CD4-positive, alpha-beta T cell treated with Interleukin-1 beta for 1 hour (primary cell): ENCODE measurements at regions not wholly inside any gene's neighbourhood (a gene's known extent, or its start where the extent isn't known, plus 50 kb on each side); places are given as distances from the start of the nearest gene placed in this dataset.

Source experiments
- DNase-seq, 2 donors: peaks; one replicate each; pipeline ENCODE4 v3.0.0-alpha.2; 2020 to 2022

GRCh38 chr3:72523429-72524151 is 324.7 kb downstream of the SHQ1 start:
- DNase-seq, result peak; percentile 14 to 67

GRCh38 chr3:72520690-72521308 is 327.4 kb downstream of the SHQ1 start:
- DNase-seq, result no peak

- DNase-seq, result no peak
These were observed 328.2 kb downstream of the SHQ1 start for GRCh38 chr3:72519946-72520604.

- no peak for DNase-seq
These were observed 330.3 kb downstream of the SHQ1 start for GRCh38 chr3:72517921-72518424.

- DNase-seq, result no peak
These were observed 330.9 kb downstream of the SHQ1 start for GRCh38 chr3:72517336-72517735.

- DNase-seq, result no peak
These were observed 331.9 kb downstream of the SHQ1 start for GRCh38 chr3:72516361-72516760.

GRCh38 chr3:72515941-72516340 is 332.3 kb downstream of the SHQ1 start:
- DNase-seq, result no peak

GRCh38 chr3:72515281-72515680 is 333.0 kb downstream of the SHQ1 start:
- DNase-seq, result no peak

GRCh38 chr3:72510247-72510646 is 338.0 kb downstream of the SHQ1 start:
- DNase-seq, result no peak

GRCh38 chr3:72505539-72506405 is 342.5 kb downstream of the SHQ1 start:
- no peak for DNase-seq

- peak in 1 of 2 donors; percentile 21 for DNase-seq
These were observed 350.7 kb downstream of the SHQ1 start for GRCh38 chr3:72497501-72497900.

- peak in 1 of 2 donors; percentile 25 for DNase-seq
These were observed 352.1 kb downstream of the SHQ1 start for GRCh38 chr3:72496051-72496670.

- no peak for DNase-seq
These were observed 353.6 kb downstream of the SHQ1 start for GRCh38 chr3:72494626-72495025.

- DNase-seq, result no peak
These were observed 354.1 kb downstream of the SHQ1 start for GRCh38 chr3:72494130-72494529.

- DNase-seq, result no peak
These were observed 356.0 kb downstream of the SHQ1 start for GRCh38 chr3:72492240-72492639.

- DNase-seq, result peak in 1 of 2 donors; percentile 38
These were observed 357.4 kb downstream of the SHQ1 start for GRCh38 chr3:72490688-72491435.

GRCh38 chr3:72489901-72490300 is 358.3 kb downstream of the SHQ1 start:
- DNase-seq, result no peak

GRCh38 chr3:72488738-72489035 is 359.6 kb downstream of the SHQ1 start:
- no peak for DNase-seq

- DNase-seq, result no peak
These were observed 360.1 kb downstream of the SHQ1 start for GRCh38 chr3:72487946-72488737.

- peak in 1 of 2 donors; percentile 62 for DNase-seq
These were observed 361.0 kb downstream of the SHQ1 start for GRCh38 chr3:72487078-72487765.
